ENCODE measurements at regions not wholly inside any gene's neighbourhood (a gene's known extent, or its start where the extent isn't known, plus 50 kb on each side); places are given as distances from the start of the nearest gene placed in this dataset.
"Not testable (repeated sequence)": the region's sequence is repeated elsewhere in the genome, so short reads cannot be mapped to it uniquely, and the experiment has no call there.

GRCh38 chrX:54615109-54615508 is 85.1 kb downstream of the GNL3L start:
- no peak for DNase-seq

DNA sequence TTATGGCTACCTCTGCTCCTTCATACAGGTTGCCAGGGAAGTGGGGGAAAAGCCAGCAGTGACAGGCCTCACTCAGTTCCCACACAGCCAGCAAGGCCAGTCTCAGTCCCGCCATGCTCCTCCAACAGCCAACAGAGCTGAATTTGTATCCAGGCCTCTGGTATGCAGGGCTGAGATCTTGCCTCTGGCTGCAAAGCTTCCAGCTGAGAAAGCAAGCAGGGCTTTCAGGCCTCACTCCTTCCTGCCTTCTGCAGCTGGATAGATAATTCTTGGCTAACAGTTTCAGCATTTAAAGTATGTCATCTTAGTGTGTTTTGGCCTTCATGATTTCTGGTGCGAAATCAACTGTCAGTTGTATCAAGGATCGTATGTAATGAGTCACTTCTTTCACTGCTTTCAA is 103.6 kb downstream of the GNL3L start:
- DNase-seq = no peak

DNA sequence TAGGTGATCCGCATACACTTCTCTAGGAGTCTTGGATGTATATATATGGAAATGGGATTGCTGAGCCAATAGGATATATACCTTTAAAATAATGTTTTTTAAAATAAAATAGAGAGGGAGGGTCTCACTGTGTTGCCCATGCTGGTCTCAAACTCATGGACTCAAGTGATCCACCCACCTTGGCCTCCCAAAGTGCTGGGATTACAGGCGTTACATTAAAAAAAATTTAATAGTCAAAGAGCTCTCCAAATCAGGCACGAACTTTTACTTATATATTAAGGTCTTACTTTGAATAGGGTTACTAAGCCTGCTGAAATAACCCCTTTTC is 109.0 kb downstream of the GNL3L start:
- no peak for DNase-seq

DNA sequence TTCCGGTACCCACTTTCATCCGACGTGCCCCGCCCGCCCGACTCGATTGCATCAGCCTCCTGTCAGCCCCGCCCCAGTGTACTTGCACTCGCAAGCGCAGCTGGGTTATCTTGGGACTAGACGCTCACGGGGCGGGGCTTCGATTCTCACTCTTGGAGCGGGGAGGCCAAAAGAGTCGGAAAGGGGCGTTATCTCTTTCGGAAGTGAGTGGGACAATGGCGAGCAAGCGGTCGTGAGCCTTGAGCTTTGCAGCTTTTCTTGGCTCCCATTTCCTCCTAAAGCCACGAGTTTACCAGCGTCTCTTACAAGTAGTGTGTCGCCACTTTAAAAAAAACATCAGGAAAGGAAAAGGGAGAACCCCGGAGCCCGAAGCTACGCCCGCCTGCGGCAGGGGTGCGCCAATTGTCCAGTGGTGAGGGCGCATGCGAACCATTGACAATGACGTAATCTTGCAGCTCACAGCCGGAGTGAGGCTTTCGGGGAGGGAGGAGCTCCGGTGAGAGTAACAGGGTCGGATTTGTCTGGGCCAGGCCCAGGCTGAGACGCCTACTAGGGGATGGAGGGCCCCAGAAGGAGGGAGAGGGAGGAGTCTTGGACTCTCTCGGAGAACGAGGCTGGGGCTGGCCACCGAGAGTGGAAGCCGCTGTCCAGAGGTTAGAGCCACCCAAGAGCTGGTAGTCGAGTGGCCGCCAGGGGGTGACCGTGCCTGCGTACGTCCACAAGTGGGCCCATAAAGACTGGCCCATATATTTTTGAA is 109.5 kb downstream of the GNL3L start:
- peak; percentile 95 for DNase-seq

DNA sequence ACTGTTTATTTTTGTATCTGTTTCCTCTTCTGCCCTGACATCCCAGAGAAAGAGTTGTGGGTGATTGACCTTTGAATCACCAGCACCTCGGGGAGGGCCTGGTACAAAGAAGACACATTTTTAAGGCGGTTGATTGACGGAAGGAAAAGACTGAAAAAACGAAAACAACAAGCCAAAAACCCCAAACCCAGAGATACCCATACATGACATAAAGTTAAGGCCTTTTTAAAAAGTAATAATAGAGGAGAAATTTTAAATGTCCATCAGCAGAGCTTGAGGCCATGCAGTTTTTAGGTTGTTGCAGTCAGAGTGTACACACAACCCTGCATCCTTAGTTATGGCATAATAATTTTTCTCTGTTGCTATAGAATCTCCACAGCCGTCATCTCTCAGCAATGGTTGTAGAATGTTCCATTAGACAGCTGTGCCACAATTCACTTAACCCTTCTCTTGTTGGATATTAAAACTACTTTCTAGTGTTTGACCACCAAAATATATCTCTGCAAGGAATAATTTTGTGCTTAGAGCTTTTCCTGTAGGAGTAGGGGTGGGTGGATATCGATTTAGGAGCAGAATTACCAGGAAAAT is 110.2 kb downstream of the GNL3L start:
- no peak for DNase-seq

GRCh38 chrX:54640736-54641135 is 110.7 kb downstream of the GNL3L start:
- DNase-seq = no peak

DNA sequence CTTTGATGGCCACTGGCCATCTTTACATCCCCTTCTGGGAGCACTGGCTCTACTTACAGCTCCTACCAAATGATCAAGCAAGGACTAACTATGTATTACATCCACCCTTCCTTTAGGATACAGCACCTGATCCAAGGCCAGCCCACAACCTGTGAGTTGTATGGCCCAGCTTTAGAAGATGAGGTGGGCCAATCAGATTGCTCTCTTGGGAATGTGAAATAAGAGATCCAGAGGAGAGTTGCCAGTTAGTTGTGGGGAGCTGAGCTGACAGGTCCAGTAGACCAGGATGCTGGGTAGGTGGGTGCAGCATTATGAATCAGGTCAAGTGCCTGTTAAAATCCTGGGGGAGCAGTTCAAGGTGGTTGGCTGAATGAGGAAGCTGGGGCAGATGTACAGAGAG is 111.5 kb downstream of the GNL3L start:
- no peak for DNase-seq

GRCh38 chrX:54647607-54648006 is 117.6 kb downstream of the GNL3L start:
- DNase-seq = not testable (repeated sequence)

DNA sequence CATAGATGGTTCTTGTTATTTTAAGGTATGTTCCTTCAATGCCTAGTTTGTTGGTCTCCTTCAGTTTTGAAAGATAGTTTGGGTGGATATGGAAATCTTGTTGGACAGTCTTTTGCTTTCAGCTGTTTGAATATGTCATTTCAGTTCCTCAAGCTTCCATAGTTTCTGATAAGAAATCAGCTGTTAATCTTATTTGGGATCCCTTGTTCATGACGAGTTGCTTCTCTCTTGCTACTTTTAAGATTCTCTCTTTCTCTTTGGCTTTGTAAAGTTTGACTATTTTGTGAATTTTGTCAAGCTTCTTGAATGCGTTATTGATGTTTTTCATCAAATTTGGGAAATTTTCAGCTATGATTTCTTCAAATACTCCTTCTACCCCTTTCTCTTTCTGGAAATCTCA is 129.5 kb downstream of the GNL3L start:
- no peak for DNase-seq

- DNase-seq = no peak
Measured at GRCh38 chrX:54675762-54676161, 122.3 kb downstream of the ITIH6 start.

DNA sequence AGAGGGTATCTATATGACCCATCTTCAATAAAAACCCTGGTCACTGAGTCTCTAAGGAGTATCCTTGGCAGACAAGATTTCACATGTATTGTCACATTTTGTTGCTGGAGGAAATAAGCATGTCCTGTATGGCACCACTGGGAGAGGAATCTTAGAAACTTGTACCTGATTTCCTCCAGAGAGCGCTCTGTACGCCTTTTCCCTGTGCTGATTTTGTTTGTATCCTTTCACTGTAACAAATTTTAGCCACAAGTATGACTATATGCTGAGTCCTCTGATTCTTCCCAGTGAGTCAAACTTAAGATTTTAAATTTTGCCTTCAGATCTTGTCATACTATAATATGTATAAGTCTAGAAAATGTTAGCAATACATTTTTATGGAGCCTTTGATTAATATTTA is 102.8 kb downstream of the ITIH6 start:
- DNase-seq = peak; percentile 0

GRCh38 chrX:54695816-54696487 is 102.1 kb downstream of the ITIH6 start:
- peak; percentile 1 for DNase-seq
